ENCODE measurements at regions not wholly inside any gene's neighbourhood (a gene's known extent, or its start where the extent isn't known, plus 50 kb on each side); places are given as distances from the start of the nearest gene placed in this dataset.

GRCh38 chr7:91661727-91662126 lies 218.8 kb downstream of the MTERF1 start:
- Mint-ChIP-seq H3K27me3 (ENCODE audit: unreplicated experiment) (no peaks in the 10 kb centered on the region), H3K36me3 (ENCODE audit: insufficient read depth, unreplicated experiment) (no peaks in the 10 kb centered on the region), H3K27ac (ENCODE audit: unreplicated experiment) (no peak overlapping the region), H3K4me3 (ENCODE audit: low read depth, unreplicated experiment) (no peak overlapping the region), H3K9me3 (ENCODE audit: low read depth, unreplicated experiment) (no peaks in the 10 kb centered on the region), H3K4me1 (ENCODE audit: low read depth, unreplicated experiment) (no peaks in the 10 kb centered on the region)
- DNase-seq, result no peak
- intact Hi-C loops (cut with micrococcal nuclease; ENCODE audit: unreplicated experiment), result no loop called here
- no peak for TF ChIP-seq CTCF (IDR thresholded peaks at IDR 0.05; ENCODE audit: unreplicated experiment)
- BruUV-seq (replicated peaks), result no TSS peak
- CTCF ChIA-PET, result no interaction called here

- Mint-ChIP-seq H3K27me3 (ENCODE audit: unreplicated experiment) (no peaks in the 10 kb centered on the region), H3K9me3 (ENCODE audit: low read depth, unreplicated experiment) (no peaks in the 10 kb centered on the region), H3K4me3 (ENCODE audit: low read depth, unreplicated experiment) (no peak overlapping the region), H3K27ac (ENCODE audit: unreplicated experiment) (no peak overlapping the region), H3K36me3 (ENCODE audit: insufficient read depth, unreplicated experiment) (no peaks in the 10 kb centered on the region), H3K4me1 (ENCODE audit: low read depth, unreplicated experiment) (no peaks in the 10 kb centered on the region)
- intact Hi-C loops (cut with micrococcal nuclease; ENCODE audit: unreplicated experiment), result no loop called here
- DNase-seq, result no peak
- CTCF ChIA-PET, result no interaction called here
- TF ChIP-seq CTCF (IDR thresholded peaks at IDR 0.05; ENCODE audit: unreplicated experiment), result no peak
- BruUV-seq (replicated peaks), result no TSS peak
Observed at GRCh38 chr7:91668217-91668616, 212.3 kb downstream of the MTERF1 start.

GRCh38 chr7:91671245-91671644 lies 209.3 kb downstream of the MTERF1 start:
- no peak for TF ChIP-seq CTCF (IDR thresholded peaks at IDR 0.05; ENCODE audit: unreplicated experiment)
- H3K36me3 Mint-ChIP-seq (ENCODE audit: insufficient read depth, unreplicated experiment), result no peaks in the 10 kb centered on the region
- no peak for DNase-seq
- no TSS peak for BruUV-seq (replicated peaks)
- CTCF ChIA-PET, result no interaction called here
- no peaks in the 10 kb centered on the region for H3K4me1 Mint-ChIP-seq (ENCODE audit: low read depth, unreplicated experiment)
- intact Hi-C loops (cut with micrococcal nuclease; ENCODE audit: unreplicated experiment), result no loop called here
- H3K27me3 Mint-ChIP-seq (ENCODE audit: unreplicated experiment), result no peaks in the 10 kb centered on the region
- H3K9me3 Mint-ChIP-seq (ENCODE audit: low read depth, unreplicated experiment), result no peaks in the 10 kb centered on the region
- H3K4me3 Mint-ChIP-seq (ENCODE audit: low read depth, unreplicated experiment), result no peak overlapping the region
- no peak overlapping the region for H3K27ac Mint-ChIP-seq (ENCODE audit: unreplicated experiment)

- DNase-seq, result no peak
- no TSS peak for BruUV-seq (replicated peaks)
- intact Hi-C loops (cut with micrococcal nuclease; ENCODE audit: unreplicated experiment), result no loop called here
- H3K36me3 Mint-ChIP-seq (ENCODE audit: insufficient read depth, unreplicated experiment), result no peaks in the 10 kb centered on the region
- CTCF ChIA-PET, result no interaction called here
- H3K4me3 Mint-ChIP-seq (ENCODE audit: low read depth, unreplicated experiment), result no peak overlapping the region
- H3K4me1 Mint-ChIP-seq (ENCODE audit: low read depth, unreplicated experiment), result no peaks in the 10 kb centered on the region
- H3K27ac Mint-ChIP-seq (ENCODE audit: unreplicated experiment), result no peak overlapping the region
- H3K9me3 Mint-ChIP-seq (ENCODE audit: low read depth, unreplicated experiment), result no peaks in the 10 kb centered on the region
- H3K27me3 Mint-ChIP-seq (ENCODE audit: unreplicated experiment), result no peaks in the 10 kb centered on the region
- no peak for TF ChIP-seq CTCF (IDR thresholded peaks at IDR 0.05; ENCODE audit: unreplicated experiment)
Observed at GRCh38 chr7:91674470-91674869, 206.0 kb downstream of the MTERF1 start.

GRCh38 chr7:91681718-91682117 lies 198.8 kb downstream of the MTERF1 start:
- intact Hi-C loops (cut with micrococcal nuclease; ENCODE audit: unreplicated experiment), result no loop called here
- no peak for DNase-seq
- H3K4me1 Mint-ChIP-seq (ENCODE audit: low read depth, unreplicated experiment), result no peaks in the 10 kb centered on the region
- no peak overlapping the region for H3K4me3 Mint-ChIP-seq (ENCODE audit: low read depth, unreplicated experiment)
- CTCF ChIA-PET, result no interaction called here
- H3K27ac Mint-ChIP-seq (ENCODE audit: unreplicated experiment), result no peak overlapping the region
- no peaks in the 10 kb centered on the region for H3K36me3 Mint-ChIP-seq (ENCODE audit: insufficient read depth, unreplicated experiment)
- TF ChIP-seq CTCF (IDR thresholded peaks at IDR 0.05; ENCODE audit: unreplicated experiment), result no peak
- peaks cover 3% of the 10 kb centered on the region for H3K9me3 Mint-ChIP-seq (ENCODE audit: low read depth, unreplicated experiment)
- H3K27me3 Mint-ChIP-seq (ENCODE audit: unreplicated experiment), result no peaks in the 10 kb centered on the region
- no TSS peak for BruUV-seq (replicated peaks)
